Breast epithelium (tissue), 3 donors: ENCODE measurements at regions not wholly inside any gene's neighbourhood (a gene's known extent, or its start where the extent isn't known, plus 50 kb on each side); places are given as distances from the start of the nearest gene placed in this dataset.

Experiments
- CTCF ChIP-seq, 3 donors: fragments of 450-650 bp; IDR thresholded peaks; one replicate each; pipeline ENCODE4 v1.5.1; 2016 to 2017; ENCODE audit warnings: antibody characterized with exemption in 3 of 3, mild to moderate bottlenecking in 3 of 3, moderate library complexity in 3 of 3
- POLR2A ChIP-seq: fragments of 450-650 bp; IDR thresholded peaks from one replicate; pipeline ENCODE4 v1.6.1; 2016; ENCODE audit warnings: antibody characterized with exemption, mild to moderate bottlenecking, moderate library complexity
- POLR2AphosphoS5 ChIP-seq, 3 donors: sonication (generic); formaldehyde crosslinking; IDR thresholded peaks; one replicate each; pipeline ENCODE4 v1.6.1; 2017; ENCODE audit warnings: antibody characterized with exemption in 3 of 3

GRCh38 chr13:99766641-99767045, 204.9 kb downstream of the ZIC5 start:
- TF ChIP-seq POLR2A (no peak), CTCF (IDR thresholded peaks at IDR 0.05) (no peak), POLR2AphosphoS5 (IDR thresholded peaks at IDR 0.05) (no peak)
